ENCODE measurements at regions not wholly inside any gene's neighbourhood (a gene's known extent, or its start where the extent isn't known, plus 50 kb on each side); places are given as distances from the start of the nearest gene placed in this dataset.
"Not testable (repeated sequence)": the region's sequence is repeated elsewhere in the genome, so short reads cannot be mapped to it uniquely, and the experiment has no call there.

- TF ChIP-seq CTCF (conservative IDR thresholded peaks at IDR 0.05; ENCODE audit: low read depth, low read length): no peak
- no peak for TF ChIP-seq EZH2 (IDR thresholded peaks at IDR 0.05; ENCODE audit: borderline replicate concordance, low read depth, low read length, poor library complexity, severe bottlenecking)
- no peaks in the 10 kb centered on the region for H3K27me3 ChIP-seq (replicated peaks; ENCODE audit: insufficient read depth, low read depth, low read length, poor library complexity)
- intact Hi-C loops (cut with micrococcal nuclease; ENCODE audit: unreplicated experiment): no loop called here
- CTCF ChIA-PET: no interaction called here
- no peak overlapping the region for H3K27ac ChIP-seq (ENCODE audit: low read depth, low read length, poor library complexity, severe bottlenecking)
- no peak for DNase-seq (ENCODE audit: low spot score)
- H3K9me3 ChIP-seq (ENCODE audit: low read depth, low read length, poor library complexity, severe bottlenecking): no peaks in the 10 kb centered on the region
- no peaks in the 10 kb centered on the region for H3K36me3 ChIP-seq (ENCODE audit: insufficient read depth, low read length, poor library complexity, severe bottlenecking)
- H3K4me3 ChIP-seq (ENCODE audit: low read depth, low read length, poor library complexity, severe bottlenecking): no peak overlapping the region
- peaks cover 19% of the 10 kb centered on the region for H3K4me1 ChIP-seq (ENCODE audit: insufficient read depth, low read length, poor library complexity, severe bottlenecking)
- no TSS peak for BruUV-seq (replicated peaks)
- POLR2A ChIA-PET (ENCODE audit: low non-redundant PET): no interaction called here
These were observed 101.1 kb upstream of the SLC39A10 start for GRCh38 chr2:195555971-195556370.

GRCh38 chr2:195552581-195552980 lies 104.4 kb upstream of the SLC39A10 start:
- Histone ChIP-seq H3K27me3 (replicated peaks; ENCODE audit: insufficient read depth, low read depth, low read length, poor library complexity) (no peaks in the 10 kb centered on the region), H3K4me1 (ENCODE audit: insufficient read depth, low read length, poor library complexity, severe bottlenecking) (no peaks in the 10 kb centered on the region), H3K9me3 (ENCODE audit: low read depth, low read length, poor library complexity, severe bottlenecking) (no peaks in the 10 kb centered on the region), H3K36me3 (ENCODE audit: insufficient read depth, low read length, poor library complexity, severe bottlenecking) (no peaks in the 10 kb centered on the region), H3K27ac (ENCODE audit: low read depth, low read length, poor library complexity, severe bottlenecking) (no peak overlapping the region), H3K4me3 (ENCODE audit: low read depth, low read length, poor library complexity, severe bottlenecking) (no peak overlapping the region)
- no peak for DNase-seq (ENCODE audit: low spot score)
- TF ChIP-seq EZH2 (IDR thresholded peaks at IDR 0.05; ENCODE audit: borderline replicate concordance, low read depth, low read length, poor library complexity, severe bottlenecking) (no peak), CTCF (conservative IDR thresholded peaks at IDR 0.05; ENCODE audit: low read depth, low read length) (no peak)
- intact Hi-C loops (cut with micrococcal nuclease; ENCODE audit: unreplicated experiment): no loop called here
- ChIA-PET POLR2A (ENCODE audit: low non-redundant PET) (no interaction called here), CTCF (no interaction called here)
- BruUV-seq (replicated peaks): no TSS peak

DNA sequence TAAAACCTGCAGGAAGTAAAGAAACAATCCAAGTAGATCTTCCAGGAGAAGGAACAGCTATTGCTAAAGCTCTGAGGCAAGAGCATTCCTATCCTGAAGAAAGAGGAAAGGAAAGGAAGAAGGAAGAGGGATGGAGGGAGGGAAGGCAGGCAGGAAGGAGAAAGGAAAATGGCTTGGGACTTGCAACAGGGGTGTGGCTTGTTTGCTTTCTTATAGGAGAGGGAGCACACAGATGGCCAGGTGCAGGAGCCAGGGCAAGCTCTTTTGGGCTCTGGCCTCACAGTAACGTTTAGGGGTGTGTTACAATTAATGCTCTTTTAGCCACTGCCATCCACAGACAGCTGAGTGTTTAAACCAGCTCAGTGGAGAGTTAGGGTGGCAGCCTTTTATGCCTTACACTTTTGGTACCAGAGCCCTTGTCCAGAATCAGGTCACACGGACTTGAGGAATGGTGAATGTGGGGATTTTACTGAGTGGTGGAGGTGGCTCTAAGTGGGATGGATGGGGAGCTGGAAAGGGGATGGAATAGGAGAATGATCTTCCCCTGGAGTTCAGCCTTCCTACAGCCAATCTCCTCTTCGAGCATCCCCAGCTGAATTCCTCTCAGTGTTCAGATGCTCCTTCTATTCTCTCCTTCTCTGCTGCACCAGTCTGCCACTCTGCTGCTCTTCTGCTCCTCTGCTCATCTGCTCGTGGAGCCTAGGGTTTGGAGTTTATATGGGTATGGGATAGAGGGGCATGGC lies 108.7 kb upstream of the SLC39A10 start:
- Histone ChIP-seq H3K4me1 (ENCODE audit: insufficient read depth, low read length, poor library complexity, severe bottlenecking) (no peaks in the 10 kb centered on the region), H3K4me3 (ENCODE audit: low read depth, low read length, poor library complexity, severe bottlenecking) (no peak overlapping the region), H3K9me3 (ENCODE audit: low read depth, low read length, poor library complexity, severe bottlenecking) (no peaks in the 10 kb centered on the region), H3K27me3 (replicated peaks; ENCODE audit: insufficient read depth, low read depth, low read length, poor library complexity) (no peaks in the 10 kb centered on the region), H3K27ac (ENCODE audit: low read depth, low read length, poor library complexity, severe bottlenecking) (no peak overlapping the region), H3K36me3 (ENCODE audit: insufficient read depth, low read length, poor library complexity, severe bottlenecking) (no peaks in the 10 kb centered on the region)
- intact Hi-C loops (cut with micrococcal nuclease; ENCODE audit: unreplicated experiment): no loop called here
- BruUV-seq (replicated peaks): no TSS peak
- CTCF ChIA-PET: no interaction called here
- POLR2A ChIA-PET (ENCODE audit: low non-redundant PET): no interaction called here
- DNase-seq (ENCODE audit: low spot score): no peak
- no peak for TF ChIP-seq EZH2 (IDR thresholded peaks at IDR 0.05; ENCODE audit: borderline replicate concordance, low read depth, low read length, poor library complexity, severe bottlenecking)
- no peak for TF ChIP-seq CTCF (conservative IDR thresholded peaks at IDR 0.05; ENCODE audit: low read depth, low read length)

- intact Hi-C loops (cut with micrococcal nuclease; ENCODE audit: unreplicated experiment); H3K27me3 ChIP-seq (replicated peaks; ENCODE audit: insufficient read depth, low read depth, low read length, poor library complexity); CTCF ChIA-PET: not testable (repeated sequence)
These were observed 109.7 kb upstream of the SLC39A10 start for GRCh38 chr2:195547268-195547840.

More at GRCh38 chr2:195547268-195547840, 109.7 kb upstream of the SLC39A10 start:
- POLR2A ChIA-PET (ENCODE audit: low non-redundant PET); H3K4me3 ChIP-seq (ENCODE audit: low read depth, low read length, poor library complexity, severe bottlenecking); BruUV-seq (replicated peaks); H3K36me3 ChIP-seq (ENCODE audit: insufficient read depth, low read length, poor library complexity, severe bottlenecking); H3K27ac ChIP-seq (ENCODE audit: low read depth, low read length, poor library complexity, severe bottlenecking); DNase-seq (ENCODE audit: low spot score); H3K9me3 ChIP-seq (ENCODE audit: low read depth, low read length, poor library complexity, severe bottlenecking); H3K4me1 ChIP-seq (ENCODE audit: insufficient read depth, low read length, poor library complexity, severe bottlenecking): not testable (repeated sequence)
